ENCODE measurements at regions not wholly inside any gene's neighbourhood (a gene's known extent, or its start where the extent isn't known, plus 50 kb on each side); places are given as distances from the start of the nearest gene placed in this dataset.

GRCh38 chr1:63710308-63710707 lies 63.5 kb upstream of the ROR1 start:
- DNase-seq (ENCODE audit: low read depth): no peak
- no peak overlapping the region for H3K4me3 ChIP-seq (ENCODE audit: low read length)
- no peak for TF ChIP-seq CTCF (IDR thresholded peaks at IDR 0.05; ENCODE audit: insufficient read depth, low read depth, low read length, missing control alignments)

DNA sequence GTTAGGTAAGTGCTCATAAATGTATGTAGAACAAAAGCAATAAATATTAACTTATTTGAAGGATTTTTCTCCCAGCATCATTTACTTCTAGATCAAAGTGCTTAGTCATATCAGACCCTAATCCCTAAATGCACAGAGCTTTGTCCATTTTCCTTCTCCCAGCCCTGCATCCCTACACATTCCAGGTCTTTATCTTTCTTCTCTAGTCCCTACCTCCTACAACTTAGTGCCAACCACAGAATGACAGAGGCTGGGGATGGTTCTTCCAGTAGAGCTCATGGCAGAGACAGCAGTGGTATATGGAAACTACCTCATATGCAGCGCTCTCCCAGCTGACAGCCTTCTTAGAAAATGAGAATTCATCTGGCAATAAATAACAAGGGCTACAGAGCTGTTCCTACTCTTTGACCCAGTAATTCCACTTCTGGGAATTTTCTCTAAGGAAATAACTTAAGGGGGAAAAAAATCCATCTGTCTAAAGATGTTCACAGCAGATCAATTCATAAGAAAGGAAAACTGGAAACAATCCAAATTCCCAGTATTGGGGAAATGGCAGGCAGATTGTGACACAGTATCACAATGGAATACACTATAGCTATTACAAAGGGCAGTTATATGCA lies 62.9 kb upstream of the ROR1 start:
- no peak overlapping the region for H3K4me3 ChIP-seq (ENCODE audit: low read length)
- TF ChIP-seq CTCF (IDR thresholded peaks at IDR 0.05; ENCODE audit: insufficient read depth, low read depth, low read length, missing control alignments): no peak
- DNase-seq (ENCODE audit: low read depth): no peak

DNA sequence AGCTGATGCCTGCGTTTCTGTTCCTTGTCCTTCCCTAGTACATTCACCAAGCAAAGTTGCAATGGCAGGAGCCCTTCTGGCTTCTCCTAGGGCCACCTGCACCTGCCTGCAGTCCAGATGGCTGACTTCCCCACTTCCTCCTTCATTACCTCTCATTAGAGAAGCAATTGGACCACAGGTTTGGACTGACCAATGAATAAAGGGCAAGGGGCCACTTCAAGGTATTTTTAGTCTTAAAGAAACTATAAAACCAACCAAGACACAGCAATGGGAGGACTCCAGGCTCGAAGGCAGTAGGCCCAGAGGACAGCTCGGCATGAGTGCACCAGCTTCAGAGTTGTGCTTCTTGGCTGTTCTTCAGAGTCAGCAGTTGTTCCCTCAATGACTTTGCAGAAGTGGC lies 60.8 kb upstream of the ROR1 start:
- H3K4me3 ChIP-seq (ENCODE audit: low read length): no peak overlapping the region
- no peak for TF ChIP-seq CTCF (IDR thresholded peaks at IDR 0.05; ENCODE audit: insufficient read depth, low read depth, low read length, missing control alignments)
- no peak for DNase-seq (ENCODE audit: low read depth)

DNA sequence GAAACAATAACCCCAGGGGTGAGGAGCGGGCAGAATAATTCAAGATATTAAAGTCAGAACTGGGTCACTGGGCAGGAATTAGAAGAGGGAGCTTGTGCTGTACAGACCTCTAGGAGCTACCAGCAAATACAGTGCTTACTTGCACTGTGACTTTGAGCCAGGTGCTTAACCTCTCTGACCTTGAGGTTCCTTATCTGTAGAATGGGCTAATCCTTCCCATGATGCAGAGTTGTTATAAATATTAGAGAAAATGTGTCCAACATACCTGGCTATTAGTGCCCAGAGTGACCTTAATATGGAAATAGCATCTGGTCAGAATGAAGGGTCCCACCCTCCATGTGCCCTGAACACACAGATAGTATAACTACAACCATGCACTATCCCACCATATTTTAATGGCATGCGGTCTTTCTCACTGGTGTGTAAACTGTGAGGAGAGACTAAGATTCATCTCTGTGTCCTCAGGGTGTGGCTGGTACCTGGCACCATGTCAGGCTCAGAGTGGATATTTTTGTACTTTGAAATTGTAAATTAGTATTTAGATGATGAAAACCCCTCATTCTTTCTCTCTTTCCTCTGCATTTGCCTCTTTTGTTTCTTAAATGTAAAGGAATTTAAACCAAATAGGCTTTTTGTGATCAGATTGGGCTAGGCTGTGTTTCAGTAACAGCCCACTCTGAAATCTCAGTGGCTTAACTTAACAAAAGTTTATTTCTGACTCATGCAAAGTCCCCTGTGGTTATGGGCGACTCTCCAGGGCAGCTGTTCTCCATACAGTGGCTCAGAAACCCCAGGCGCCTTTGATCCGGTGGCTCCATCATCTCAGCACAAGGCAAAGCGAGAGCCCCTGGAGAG lies 60.0 kb upstream of the ROR1 start:
- no peak for TF ChIP-seq CTCF (IDR thresholded peaks at IDR 0.05; ENCODE audit: insufficient read depth, low read depth, low read length, missing control alignments)
- DNase-seq (ENCODE audit: low read depth): peak; percentile 29
- no peak overlapping the region for H3K4me3 ChIP-seq (ENCODE audit: low read length)

DNA sequence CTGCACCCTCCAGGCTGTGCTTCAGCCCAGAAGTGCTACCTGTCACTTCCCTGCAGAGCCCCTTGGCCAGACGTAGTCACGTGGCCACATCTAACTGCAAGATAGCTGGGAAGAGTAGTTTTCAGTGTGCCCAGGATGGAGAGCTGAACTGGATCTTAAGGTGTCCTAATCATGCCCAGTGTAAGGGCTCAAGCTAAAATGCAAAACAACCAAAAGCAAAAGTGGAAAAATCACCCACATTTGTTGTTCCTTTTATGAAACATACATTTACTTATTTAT lies 59.4 kb upstream of the ROR1 start:
- no peak for DNase-seq (ENCODE audit: low read depth)
- H3K4me3 ChIP-seq (ENCODE audit: low read length): no peak overlapping the region
- TF ChIP-seq CTCF (IDR thresholded peaks at IDR 0.05; ENCODE audit: insufficient read depth, low read depth, low read length, missing control alignments): no peak

- H3K4me3 ChIP-seq (ENCODE audit: low read length): no peak overlapping the region
- DNase-seq (ENCODE audit: low read depth): no peak
- no peak for TF ChIP-seq CTCF (IDR thresholded peaks at IDR 0.05; ENCODE audit: insufficient read depth, low read depth, low read length, missing control alignments)
Measured at GRCh38 chr1:63717511-63718065, 56.2 kb upstream of the ROR1 start.

Measured in epithelial cell of esophagus (primary cell).